ENCODE measurements at regions not wholly inside any gene's neighbourhood (a gene's known extent, or its start where the extent isn't known, plus 50 kb on each side); places are given as distances from the start of the nearest gene placed in this dataset.
"Not testable (repeated sequence)": the region's sequence is repeated elsewhere in the genome, so short reads cannot be mapped to it uniquely, and the experiment has no call there.

DNA sequence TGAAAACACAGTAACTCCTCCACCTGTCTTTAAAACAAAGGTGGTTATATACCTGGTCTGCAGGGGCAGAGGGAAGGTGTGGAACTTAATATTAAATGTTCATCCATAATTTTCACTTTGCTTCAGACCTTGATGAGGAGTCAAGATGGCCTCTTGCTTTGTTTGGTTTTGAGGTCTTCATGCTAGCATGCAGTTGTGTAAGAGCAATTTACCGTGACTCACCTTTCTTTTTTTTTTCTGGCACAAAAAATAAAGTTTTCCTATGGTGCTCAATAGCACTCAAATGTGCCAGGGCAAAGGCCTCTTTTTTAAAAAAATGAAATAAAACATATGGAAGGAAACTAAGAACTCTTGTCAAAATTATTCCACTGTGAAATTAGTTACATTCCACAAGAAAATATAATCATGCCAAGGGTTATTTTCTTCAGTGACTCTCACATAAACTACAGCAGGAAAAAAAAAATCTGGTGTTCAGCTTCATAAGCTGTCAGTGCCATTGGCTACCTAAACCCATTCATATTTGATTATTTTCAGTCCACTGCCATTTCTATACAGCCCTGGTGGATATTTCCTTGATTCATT is 128.2 kb downstream of the SLC7A11 start:
- no peak for DNase-seq

DNA sequence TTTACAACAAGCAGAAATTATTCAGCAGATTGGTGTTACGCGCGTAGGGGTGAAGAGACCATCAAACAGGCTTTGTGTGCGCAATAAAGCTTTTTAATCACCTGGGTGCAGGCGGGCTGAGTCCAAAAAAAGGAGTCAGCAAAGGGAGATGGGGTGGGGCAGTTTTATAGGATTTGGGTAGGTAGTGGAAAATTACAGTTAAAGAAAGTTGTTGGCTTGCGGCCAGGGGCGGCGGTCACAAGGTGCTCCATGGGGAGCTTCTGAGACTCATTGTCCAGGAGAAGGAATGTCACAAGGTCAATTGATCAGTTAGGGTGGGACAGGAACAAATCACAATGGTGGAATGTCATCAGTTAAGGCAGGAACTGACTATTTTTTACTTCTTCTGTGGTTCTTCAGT is 129.3 kb downstream of the SLC7A11 start:
- DNase-seq, result not testable (repeated sequence)

DNA sequence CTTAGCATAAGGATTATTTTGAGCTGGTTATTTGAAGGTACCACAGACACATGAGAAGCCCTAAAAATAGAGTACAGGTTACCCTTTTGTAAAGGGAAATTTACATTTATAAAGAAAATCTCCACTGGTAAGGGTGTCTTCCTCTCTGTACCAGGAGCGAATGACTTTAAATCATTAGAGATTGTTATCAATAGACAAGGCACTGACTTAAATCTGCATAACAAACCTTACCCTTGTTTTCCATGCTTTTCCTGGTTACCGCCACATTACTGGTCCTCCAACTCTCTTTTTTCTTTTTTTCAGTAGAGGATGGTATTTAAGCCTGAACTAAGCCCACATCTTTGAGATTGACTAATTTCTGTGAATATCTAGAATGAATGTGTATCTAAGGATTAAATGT is 129.8 kb downstream of the SLC7A11 start:
- no peak for DNase-seq

DNA sequence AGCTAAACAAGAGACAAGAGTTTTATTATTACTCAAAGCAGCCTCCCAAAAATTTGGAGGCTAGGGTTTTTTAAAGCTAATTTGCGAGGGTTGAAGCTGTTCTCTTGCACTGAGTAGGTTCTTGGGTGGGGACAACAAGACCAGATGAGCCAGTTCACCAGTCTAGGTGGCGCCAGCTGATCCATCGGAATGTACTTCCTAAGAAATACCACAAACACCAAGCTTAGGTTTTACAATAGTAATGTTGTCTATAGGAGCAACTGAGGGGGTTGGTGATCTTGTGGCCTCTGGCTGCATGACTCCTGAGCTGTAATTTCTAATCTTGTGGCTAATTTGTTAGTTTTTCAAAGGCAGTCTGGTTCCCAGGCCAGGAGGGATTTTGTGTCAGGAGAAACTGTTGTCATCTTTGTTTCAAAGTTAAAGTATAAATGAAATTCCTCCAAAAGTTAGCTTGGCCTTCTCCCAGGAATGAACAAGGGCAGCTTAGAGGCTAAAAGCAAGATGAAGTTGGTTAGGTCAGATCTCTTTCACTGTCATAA is 130.6 kb downstream of the SLC7A11 start:
- DNase-seq, result no peak

DNA sequence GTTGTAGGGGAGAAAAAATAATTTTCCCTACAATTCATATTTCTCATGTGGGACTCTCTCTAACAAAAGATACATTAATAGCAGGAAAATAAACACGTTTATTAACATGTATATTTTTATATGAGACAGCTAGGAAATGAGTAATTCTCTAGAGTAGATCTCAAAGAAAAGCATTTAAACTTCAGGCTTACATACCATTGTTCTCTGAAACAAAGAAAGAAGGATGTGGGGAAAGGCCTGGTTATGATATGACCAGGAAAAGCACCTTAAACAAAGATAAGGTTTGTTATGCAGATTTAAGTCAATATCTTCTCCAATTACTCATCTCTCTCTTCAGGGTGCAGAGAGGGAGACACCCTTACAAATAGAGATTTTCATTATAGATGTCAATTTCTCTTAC is 131.3 kb downstream of the SLC7A11 start:
- DNase-seq, result no peak

DNA sequence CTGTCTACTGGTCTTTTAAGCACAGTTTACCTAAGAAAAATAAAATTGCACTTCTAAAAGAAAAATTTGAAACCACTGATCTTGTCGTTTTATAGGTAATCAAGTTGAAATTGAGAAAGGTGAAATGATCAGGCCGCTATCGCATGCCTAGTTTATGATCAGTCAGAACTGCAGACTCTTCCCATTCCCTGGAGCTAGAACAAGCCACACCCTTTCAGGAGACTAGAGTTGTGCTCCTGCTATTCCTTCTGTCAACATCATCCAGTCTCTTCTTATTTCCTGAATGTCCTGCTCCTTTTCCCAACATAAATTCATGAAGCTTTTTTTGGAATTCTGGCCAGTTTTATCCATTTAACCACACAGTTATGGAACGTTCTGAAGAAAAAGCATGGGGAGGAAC is 135.1 kb downstream of the SLC7A11 start:
- no peak for DNase-seq

DNA sequence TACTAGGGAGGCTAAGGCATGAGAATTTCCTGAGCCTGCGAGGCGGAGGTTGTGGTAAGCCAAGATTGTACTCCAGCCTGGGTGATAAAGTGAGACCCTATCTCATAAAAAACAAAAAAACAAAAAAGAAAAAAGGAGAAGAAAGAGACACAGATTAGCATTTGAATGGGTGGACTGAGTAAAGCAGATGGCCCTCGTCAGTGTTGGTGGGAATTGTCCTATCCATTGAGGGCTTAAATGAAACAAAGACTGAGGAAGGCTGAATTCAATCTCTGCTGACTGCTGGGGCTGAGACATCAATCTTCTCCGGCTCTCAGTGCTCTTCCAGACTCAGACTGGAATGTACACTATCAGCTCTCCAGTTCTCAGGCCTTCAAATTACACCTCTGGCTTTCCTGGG is 136.8 kb downstream of the SLC7A11 start:
- no peak for DNase-seq

DNA sequence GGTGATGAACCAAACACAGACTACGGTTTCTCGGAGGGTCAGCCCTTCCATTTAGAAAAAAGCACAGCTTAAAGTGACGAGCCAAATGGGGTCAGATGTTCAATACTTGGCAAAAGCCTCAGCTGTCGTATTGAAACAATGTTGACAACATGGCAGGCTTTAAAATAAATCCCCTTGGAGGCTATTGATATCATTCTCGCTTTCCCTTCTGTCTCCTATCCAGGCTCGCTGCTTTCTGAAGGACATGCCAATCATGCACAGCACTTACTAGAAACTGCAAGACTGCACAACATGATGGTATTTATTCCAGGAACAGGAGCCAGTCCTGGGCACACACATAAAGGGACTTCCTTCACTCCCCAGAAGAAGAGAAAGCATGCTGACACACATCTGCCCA is 137.9 kb downstream of the SLC7A11 start:
- DNase-seq, result no peak

DNA sequence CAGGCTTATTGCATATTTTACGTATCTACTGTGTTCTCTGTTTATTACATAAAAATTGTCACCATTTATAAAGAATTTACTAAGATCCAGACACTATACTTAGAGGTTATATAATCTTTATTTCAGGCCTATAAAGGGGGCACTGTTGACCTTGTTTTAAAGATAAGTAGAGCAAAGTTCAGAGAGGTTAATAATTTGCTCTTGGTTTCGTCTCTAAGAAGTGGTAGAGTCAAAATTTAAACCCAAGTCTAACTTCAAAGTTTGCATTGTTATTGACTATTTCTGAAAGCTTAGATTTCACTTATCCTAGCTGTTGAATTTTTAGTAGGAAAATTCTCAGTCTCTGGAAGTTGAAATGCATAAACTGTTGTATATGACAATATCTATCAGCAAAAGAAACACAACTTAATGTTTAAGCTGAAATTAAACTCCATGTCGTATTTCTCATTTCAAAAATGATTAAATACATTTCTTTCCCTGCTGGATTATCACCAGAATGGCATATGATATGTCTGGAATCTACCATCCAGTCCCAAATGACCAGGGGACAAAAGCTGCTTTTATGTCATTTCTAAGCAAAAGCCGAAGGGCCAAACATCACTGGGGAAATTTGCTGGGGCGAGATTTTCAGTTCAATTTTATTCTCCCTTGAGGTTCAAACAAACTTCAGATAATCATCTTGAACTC is 138.4 kb downstream of the SLC7A11 start:
- no peak for DNase-seq

DNA sequence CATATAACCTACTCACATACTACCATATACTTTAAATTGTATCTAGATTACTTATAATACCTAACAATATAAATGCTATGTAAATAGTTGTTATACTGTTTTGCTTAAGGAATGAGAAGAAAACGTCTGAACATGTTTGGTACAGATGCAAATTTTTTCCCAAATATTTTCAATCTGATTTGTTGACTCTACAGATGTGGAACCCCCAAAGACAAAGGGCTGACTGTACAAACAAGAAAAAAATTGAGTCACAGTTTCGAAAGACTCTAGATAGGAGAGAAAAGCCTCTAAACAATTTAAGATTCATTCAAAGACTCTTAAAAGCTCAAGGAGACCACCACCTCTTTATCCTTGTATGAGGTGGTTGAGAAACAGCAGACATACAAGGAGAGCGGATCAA is 142.8 kb downstream of the SLC7A11 start:
- no peak for DNase-seq

DNA sequence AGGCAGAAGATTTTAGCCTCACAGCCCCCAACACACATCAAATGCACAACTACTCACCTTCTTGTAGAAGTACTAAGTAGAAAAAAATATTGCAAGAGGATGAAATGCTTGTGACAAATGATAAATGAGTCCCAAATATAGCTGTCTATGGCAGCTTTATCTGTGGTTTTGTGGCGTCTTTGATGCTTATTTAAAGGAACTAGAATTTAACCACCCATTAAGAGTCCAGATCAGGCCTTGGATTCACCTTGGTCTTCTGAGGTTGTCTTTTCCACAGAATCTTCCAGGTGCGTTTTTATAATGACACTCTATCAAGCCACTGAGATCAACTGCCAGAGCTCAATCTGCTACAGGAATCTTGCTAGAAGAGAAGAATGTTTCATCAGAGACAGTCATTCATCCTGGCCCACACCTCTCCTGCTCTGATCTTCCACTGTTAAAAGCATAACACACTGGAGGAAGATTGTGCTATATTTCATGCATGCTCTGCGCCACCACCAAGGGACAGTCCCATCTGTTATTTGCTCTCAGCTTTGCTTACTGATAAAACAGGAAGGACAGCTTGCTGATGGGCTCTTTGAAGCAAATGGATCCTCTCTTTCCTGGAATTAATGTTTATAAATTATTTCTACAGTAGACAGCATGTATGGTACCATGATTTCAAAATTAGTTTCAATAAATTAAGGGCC is 144.1 kb downstream of the SLC7A11 start:
- no peak for DNase-seq

DNA sequence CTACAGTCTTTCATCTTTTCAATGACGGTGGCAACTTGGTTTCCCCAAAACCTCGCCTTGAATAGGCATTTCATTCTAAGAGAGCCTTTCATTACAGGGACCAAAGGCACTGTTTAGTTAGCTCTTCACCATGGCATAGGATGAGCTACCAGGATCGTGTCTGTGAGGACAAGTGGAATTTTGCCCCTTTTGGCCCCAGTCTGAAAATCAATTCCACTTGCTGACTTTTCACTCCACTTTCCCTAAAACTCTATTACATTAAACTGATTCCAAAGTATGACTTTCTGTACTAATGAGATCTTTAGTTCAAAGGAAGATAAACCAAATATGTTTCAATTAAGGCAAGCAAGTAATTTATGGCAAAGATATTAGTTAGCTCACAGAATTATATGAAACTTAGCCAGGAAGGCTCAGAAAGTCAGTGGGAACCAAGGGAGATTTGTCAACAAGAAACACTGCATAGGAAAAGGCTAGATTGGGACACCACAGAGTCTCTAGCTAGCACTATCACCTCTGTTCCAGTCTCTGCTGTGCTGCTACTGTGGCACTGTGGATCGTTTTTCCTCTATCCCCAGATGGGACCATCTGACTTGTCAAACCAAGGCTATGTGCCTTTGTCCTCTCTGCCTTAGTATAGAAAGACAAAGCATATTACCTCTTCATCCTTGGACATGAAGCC is 145.6 kb downstream of the SLC7A11 start:
- no peak for DNase-seq

DNA sequence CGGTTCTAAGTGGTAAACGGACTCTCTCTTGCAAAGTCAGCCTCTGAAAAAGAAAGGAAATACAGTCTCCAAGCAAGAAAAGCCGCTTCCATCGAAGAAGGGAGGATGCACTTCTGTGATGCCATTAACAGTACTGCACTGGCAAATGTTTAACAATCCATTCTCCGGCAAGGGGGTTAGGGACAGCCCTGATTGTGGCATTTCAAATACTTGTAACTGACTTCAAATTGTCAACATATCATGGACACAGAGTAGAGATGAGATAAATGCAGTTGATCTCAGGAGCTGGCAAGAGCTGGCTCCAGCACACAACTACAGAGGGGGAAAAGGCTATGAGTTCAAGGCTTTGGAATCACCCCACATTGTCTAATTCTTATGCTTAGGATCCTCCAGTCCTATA is 146.8 kb downstream of the SLC7A11 start:
- no peak for DNase-seq

DNA sequence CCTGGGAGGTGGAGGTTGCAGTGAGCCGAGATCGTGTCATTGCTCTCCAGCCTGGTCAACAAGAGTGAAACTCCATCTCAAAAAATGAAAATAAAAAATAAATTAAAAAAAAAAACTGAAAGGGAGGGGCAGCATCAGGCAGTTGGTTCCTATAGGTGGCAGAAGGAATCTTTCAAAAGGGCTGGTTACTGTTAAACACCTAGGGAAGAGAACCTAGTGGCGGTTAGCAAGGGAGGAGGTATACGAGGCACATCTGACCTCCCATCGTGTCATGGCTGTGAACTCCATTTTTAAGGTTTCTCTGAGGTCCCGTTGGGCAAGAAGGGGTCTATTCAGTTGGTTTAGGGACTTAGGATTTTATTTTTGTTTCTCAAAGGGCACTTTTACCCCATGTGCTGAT is 150.1 kb downstream of the SLC7A11 start:
- no peak for DNase-seq

DNA sequence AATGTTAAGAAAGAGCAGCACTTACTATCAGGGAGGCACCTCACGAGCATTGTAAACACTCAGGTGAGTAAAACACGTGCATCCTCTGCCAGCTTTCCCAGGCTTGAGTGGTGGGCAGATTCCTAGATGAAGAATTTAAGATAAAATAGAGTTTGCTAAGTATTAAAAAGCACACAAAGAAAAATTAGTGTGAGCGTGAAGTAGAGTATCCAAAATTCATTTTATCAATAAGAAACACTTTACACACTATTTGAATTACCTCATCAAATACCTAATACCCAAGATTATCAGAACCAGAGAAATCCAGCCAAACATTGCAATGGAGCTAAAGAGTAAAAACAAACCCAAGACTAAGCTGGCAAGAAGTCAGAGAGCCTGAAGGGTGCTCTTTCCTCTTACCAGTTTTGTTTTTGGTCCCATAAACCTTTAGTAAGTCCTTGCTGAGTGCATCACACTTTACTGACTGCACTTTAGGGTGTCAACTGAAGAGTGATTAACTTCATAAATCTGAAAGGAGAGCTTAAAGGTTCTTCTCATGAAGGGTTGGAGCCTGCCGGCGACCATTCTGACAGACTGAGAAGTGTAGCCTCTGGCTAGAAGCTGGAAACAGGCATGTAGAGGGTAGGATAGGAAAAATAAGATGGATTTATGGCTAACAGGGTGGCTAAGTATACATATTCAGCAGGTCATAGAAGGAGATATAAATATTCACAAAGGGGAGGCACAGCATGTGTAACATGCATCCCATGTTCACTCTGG is 151.1 kb downstream of the SLC7A11 start:
- no peak for DNase-seq

DNA sequence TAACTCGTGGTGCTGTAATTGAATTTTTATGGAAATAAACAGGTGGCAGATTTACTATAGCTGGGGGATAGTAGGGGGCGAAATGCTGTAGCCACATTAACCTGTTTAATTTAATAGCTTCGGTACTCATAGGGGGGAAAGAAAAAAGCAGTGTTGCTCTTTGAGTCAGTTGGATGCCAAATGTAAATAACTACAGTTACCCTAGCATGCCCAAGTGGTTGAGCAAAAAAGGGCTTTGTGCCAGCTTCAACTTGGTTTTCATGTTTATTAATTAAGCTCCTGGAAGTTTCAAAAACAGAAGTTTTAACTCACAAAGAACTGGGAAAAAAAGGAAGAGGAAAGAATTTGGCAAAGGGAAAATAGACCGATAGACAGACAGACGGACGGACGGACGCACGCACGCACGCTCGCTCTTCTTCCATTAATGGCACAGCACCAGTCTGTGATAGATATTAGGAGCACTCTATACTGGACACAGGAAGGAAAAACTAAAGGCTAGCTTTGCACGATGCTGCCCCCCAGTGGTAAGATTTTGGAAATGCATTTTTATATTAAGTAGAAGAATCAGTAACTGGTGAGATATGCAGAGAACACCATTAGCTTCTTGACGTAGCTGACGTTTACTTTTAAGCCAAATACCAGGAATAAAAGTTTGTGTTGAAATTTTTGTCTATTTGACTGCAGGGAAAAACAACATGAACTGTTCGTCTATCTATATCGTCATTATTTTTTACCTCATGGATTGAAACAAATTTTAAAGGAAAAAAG is 151.8 kb downstream of the SLC7A11 start:
- peak; percentile 43 for DNase-seq

DNA sequence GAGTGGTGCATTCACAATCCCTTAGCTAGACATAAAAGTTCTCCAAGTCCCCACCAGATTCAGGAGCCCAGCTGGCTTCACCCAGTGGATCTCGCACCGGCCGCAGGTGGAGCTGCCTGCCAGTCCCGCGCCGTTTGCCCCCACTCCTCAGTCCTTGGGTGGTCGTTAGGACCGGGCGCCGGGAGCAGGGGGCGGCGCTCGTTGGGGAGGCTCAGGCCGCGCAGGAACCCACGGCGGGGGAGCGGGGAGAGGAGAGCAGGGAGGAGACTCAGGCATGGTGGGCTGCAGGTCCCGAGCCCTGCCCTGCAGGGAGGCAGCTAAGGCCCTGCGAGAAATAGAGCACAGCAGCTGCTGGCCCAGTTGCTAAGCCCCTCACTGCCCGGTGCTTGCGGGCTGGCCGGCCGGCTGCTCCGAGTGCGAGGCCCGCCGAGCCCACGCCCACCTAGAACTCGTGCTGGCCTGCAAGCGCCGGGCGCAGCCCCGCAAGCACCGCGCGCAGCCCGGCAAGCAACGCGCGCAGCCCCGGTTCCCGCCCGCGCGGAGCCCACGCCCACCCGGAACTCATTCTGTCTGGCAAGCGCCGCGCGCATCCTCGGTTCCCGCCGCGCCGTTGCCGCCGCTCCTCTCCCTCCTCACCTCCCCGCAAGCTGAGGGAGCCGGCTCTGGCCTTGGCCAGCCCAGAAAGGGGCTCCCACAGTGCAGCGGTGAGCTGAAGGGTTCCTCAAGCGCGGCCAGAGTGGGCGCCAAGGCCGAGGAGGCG is 153.5 kb downstream of the SLC7A11 start:
- no peak for DNase-seq

DNA sequence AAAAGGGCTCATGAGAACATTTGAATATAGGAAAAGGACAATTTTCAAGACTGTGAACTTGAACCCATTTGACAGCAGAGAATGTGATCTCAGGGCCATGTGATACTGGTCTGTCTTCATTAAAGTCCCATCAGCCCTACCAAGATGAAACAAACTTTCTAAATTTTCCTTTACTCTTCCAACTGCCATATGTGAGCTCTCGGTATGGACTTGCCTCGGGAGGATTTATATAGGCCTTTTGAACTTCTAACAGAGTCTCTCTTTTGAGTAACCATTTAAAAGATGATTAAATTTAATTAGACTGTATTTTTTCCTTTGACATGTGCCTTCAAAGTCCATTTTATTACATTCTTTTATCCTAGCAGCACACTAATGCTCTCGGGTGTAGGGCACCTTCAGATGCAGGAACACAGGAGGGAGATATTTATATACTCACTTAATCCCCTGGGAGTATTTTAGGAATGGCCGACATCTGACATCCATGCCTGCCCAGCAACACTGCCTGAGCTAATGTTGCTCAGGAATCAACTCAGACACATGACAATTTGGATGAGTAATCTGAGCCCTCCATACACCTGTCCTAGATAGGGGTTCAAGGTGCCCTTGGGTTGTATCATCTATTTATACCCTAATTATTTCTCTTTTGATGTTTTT is 155.0 kb downstream of the SLC7A11 start:
- DNase-seq, result no peak

DNA sequence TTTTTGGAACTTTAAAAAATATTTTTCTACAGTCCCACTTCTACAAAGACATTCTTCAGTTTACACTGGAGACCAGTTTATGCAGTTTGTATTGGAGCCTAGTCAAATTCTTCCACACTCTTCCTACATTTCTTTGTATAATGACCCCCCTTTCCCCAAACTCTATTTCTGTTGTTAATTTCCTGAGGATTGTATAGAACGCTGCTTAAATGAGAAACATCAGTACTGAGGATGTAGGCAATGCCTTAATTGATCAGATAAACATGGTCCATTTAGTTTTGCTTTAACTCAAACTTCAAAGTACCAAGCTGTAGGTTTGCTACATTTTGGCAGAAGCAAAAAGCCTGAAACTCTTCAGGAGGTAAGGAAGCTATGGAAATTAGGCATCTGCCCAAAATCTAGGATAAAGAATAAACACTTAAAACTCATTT is 155.5 kb downstream of the SLC7A11 start:
- DNase-seq, result no peak

DNA sequence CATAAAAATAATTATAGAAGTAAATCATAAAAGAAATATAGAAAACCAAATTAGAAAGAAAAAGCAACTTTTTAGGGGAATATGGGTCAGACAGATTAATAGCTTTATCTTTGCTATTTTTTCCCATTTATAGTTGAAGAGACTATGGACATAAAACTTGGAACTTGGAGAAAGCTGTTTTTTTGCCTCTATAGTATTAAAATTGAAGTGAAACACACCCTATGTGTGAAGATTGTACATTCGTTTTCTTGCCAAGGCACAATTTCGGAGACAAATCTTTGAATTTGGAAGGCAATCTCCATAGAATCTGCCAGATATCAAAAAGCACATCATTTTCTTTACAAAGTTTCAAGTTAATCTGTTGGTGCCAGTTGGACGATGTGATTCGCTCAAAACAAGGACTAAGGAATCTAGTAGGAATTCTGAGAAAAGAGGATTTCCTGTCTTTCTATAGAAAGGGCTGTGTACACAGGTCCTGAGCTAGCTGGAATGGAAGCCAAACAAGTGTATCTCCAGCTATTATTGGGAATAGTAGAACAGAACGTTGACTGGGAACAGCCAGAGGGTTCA is 156.3 kb downstream of the SLC7A11 start:
- DNase-seq, result no peak

All from NCI-H1417 treated with DMSO at 0.1 percent for 48 hours (cell line).